ENCODE measurements at regions not wholly inside any gene's neighbourhood (a gene's known extent, or its start where the extent isn't known, plus 50 kb on each side); places are given as distances from the start of the nearest gene placed in this dataset.
"Not testable (repeated sequence)": the region's sequence is repeated elsewhere in the genome, so short reads cannot be mapped to it uniquely, and the experiment has no call there.

- DNase-seq: no peak
Observed at GRCh38 chr10:43839973-43840372, 191.3 kb upstream of the ZNF32 start.

GRCh38 chr10:43834751-43835150 is 186.1 kb upstream of the ZNF32 start:
- DNase-seq: not testable (repeated sequence)

- no peak for DNase-seq
Observed at GRCh38 chr10:43827853-43828252, 179.2 kb upstream of the ZNF32 start.

GRCh38 chr10:43825984-43826383 is 177.3 kb upstream of the ZNF32 start:
- DNase-seq: no peak

GRCh38 chr10:43825421-43825820 is 176.7 kb upstream of the ZNF32 start:
- DNase-seq: no peak

- no peak for DNase-seq
Observed at GRCh38 chr10:43824934-43825333, 176.3 kb upstream of the ZNF32 start.

GRCh38 chr10:43822631-43823580 is 174.2 kb upstream of the ZNF32 start:
- no peak for DNase-seq

GRCh38 chr10:43821103-43821502 is 172.4 kb upstream of the ZNF32 start:
- no peak for DNase-seq

- DNase-seq: no peak
Observed at GRCh38 chr10:43820663-43821062, 172.0 kb upstream of the ZNF32 start.

GRCh38 chr10:43819464-43820230 is 171.0 kb upstream of the ZNF32 start:
- no peak for DNase-seq

GRCh38 chr10:43818687-43819086 is 170.0 kb upstream of the ZNF32 start:
- DNase-seq: no peak

- DNase-seq: no peak
Observed at GRCh38 chr10:43817368-43817767, 168.7 kb upstream of the ZNF32 start.

GRCh38 chr10:43816351-43817321 is 168.0 kb upstream of the ZNF32 start:
- DNase-seq: no peak

GRCh38 chr10:43815181-43815885 is 166.7 kb upstream of the ZNF32 start:
- DNase-seq: no peak

- DNase-seq: no peak
Observed at GRCh38 chr10:43814663-43815062, 166.0 kb upstream of the ZNF32 start.

GRCh38 chr10:43811871-43812270 is 163.2 kb upstream of the ZNF32 start:
- no peak for DNase-seq

- no peak for DNase-seq
Observed at GRCh38 chr10:43809211-43809930, 160.7 kb upstream of the ZNF32 start.

GRCh38 chr10:43808136-43808535 is 159.5 kb upstream of the ZNF32 start:
- no peak for DNase-seq

GRCh38 chr10:43806831-43807640 is 158.4 kb upstream of the ZNF32 start:
- DNase-seq: no peak

- DNase-seq: no peak
Observed at GRCh38 chr10:43803791-43804190, 155.1 kb upstream of the ZNF32 start.

Data from NCI-H2029 treated with DMSO at 0.1 percent for 48 hours (cell line).